HCT116 (cell line): ENCODE measurements at regions not wholly inside any gene's neighbourhood (a gene's known extent, or its start where the extent isn't known, plus 50 kb on each side); places are given as distances from the start of the nearest gene placed in this dataset.

Experiments used
- CTCF ChIP-seq, 3 experiments: fragments of 200-600 bp in 1 of 3; sonication (generic) in 1 of 3; IDR thresholded peaks in 2 of 3; conservative IDR thresholded peaks in 1 of 3; 2 replicates each; pipeline ENCODE4 v1.5.1; 2012 to 2017; ENCODE audit warnings: low read depth in 2 of 3, low read length in 2 of 3, antibody characterized with exemption in 1 of 3, borderline replicate concordance in 1 of 3, control low read depth in 1 of 3, mild to moderate bottlenecking in 1 of 3, mixed read lengths in 1 of 3, mixed run types in 1 of 3, moderate library complexity in 1 of 3; ENCODE audit not compliant: insufficient read depth in 1 of 3
- POLR2A ChIP-seq: IDR thresholded peaks from 2 replicates; pipeline ENCODE4 v1.7.0; 2011; ENCODE audit warnings: borderline replicate concordance; ENCODE audit not compliant: insufficient read depth, insufficient read length; ENCODE audit errors: extremely low read depth

DNA sequence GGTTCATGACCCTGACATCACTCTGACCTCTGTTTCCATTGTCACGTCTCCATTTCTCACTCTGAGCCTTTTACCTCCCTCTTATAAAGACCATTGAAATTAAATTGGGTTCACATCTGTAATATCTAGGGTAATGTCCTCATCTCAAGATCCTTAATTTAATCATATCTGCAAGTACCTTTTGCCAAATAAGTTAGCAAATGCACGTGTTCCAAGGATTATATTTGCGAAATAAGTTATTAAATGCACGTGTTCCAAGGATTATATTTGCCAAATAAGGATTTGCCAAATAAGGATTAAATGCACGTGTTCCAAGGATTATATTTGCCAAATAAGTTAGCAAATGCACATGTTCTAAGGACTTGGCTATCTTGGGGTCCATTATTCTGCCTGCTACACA, 938.0 kb downstream of the NLGN4X start:
- TF ChIP-seq POLR2A (no peak), CTCF (IDR thresholded peaks at IDR 0.05 in 2 of 3, conservative IDR thresholded peaks at IDR 0.05 in 1 of 3; ENCODE audit: borderline replicate concordance in 1 of 3, insufficient read depth in 1 of 3, low read depth in 2 of 3, low read length in 2 of 3) (no peak)
